Activated naive CD4-positive, alpha-beta T cell treated with anti-CD3 and anti-CD28 coated beads for 36 hours (primary cell): ENCODE measurements at regions not wholly inside any gene's neighbourhood (a gene's known extent, or its start where the extent isn't known, plus 50 kb on each side); places are given as distances from the start of the nearest gene placed in this dataset.

Experiments
- CTCF ChIA-PET: fragments of 350-600 bp; sonication (Branson Sonifier 250); formaldehyde crosslinking; loops from one replicate; lab custom pipeline; 2021; ENCODE audit warnings: antibody characterized with exemption; lab: Charles Lee
- DNase-seq: peaks from one replicate; pipeline ENCODE4 v3.0.0-alpha.2; 2020
- H3K27ac Mint-ChIP-seq: one replicate; pipeline ENCODE4 v1.8.0; 2021; ENCODE audit warnings: mild to moderate bottlenecking, mixed read lengths
- H3K27me3 Mint-ChIP-seq: one replicate; pipeline ENCODE4 v1.8.0; 2021; ENCODE audit warnings: low read depth, mixed read lengths
- H3K36me3 Mint-ChIP-seq: one replicate; pipeline ENCODE4 v1.8.0; 2021; ENCODE audit warnings: low read depth, mixed read lengths
- H3K4me1 Mint-ChIP-seq: one replicate; pipeline ENCODE4 v1.8.0; 2021; ENCODE audit warnings: low read depth, mixed read lengths
- H3K4me3 Mint-ChIP-seq: one replicate; pipeline ENCODE4 v1.8.0; 2021; ENCODE audit warnings: mild to moderate bottlenecking, moderate library complexity, mixed read lengths
- H3K9me3 Mint-ChIP-seq: one replicate; pipeline ENCODE4 v1.8.0; 2021; ENCODE audit warnings: mixed read lengths
- intact Hi-C: fragments of 100-400 bp; cut with micrococcal nuclease; formaldehyde crosslinking; loops from one replicate; pipeline ENCODE4 v1.15.1; 2023

GRCh38 chr15:31254431-31255175, 72.0 kb upstream of the KLF13 start:
- Mint-ChIP-seq H3K4me3 (no peak overlapping the region), H3K27ac (no peak overlapping the region), H3K27me3 (no peaks in the 10 kb centered on the region), H3K36me3 (no peaks in the 10 kb centered on the region), H3K4me1 (peaks cover 24% of the 10 kb centered on the region), H3K9me3 (no peaks in the 10 kb centered on the region)
- DNase-seq, result no peak
- CTCF ChIA-PET, result interaction anchor here (0.7 to 1.7 kb wide), 2 partner anchors 10 to 171 kb away, joined by 4 to 6 read pairs; no protein-coding TSS in a partner anchor
- intact Hi-C loops, result loop anchor here (2.0 kb wide), 1 partner anchor 38 kb away; no protein-coding TSS in a partner anchor

GRCh38 chr15:31255176-31255510, 71.5 kb upstream of the KLF13 start:
- CTCF ChIA-PET, result interaction anchor here (1.7 kb wide), 1 partner anchor 9 kb away, joined by 6 read pairs; no protein-coding TSS in a partner anchor
- intact Hi-C loops, result loop anchor here (2.0 kb wide), 1 partner anchor 38 kb away; no protein-coding TSS in a partner anchor
- H3K27ac Mint-ChIP-seq, result no peak overlapping the region
- H3K4me3 Mint-ChIP-seq, result no peak overlapping the region
- H3K4me1 Mint-ChIP-seq, result peaks cover 26% of the 10 kb centered on the region
- H3K9me3 Mint-ChIP-seq, result no peaks in the 10 kb centered on the region
- no peaks in the 10 kb centered on the region for H3K36me3 Mint-ChIP-seq
- DNase-seq, result peak; percentile 26
- no peaks in the 10 kb centered on the region for H3K27me3 Mint-ChIP-seq

- H3K27me3 Mint-ChIP-seq, result no peaks in the 10 kb centered on the region
- no peaks in the 10 kb centered on the region for H3K9me3 Mint-ChIP-seq
- no peak overlapping the region for H3K27ac Mint-ChIP-seq
- intact Hi-C loops, result loop anchor here (2.0 kb wide), 1 partner anchor 39 kb away; no protein-coding TSS in a partner anchor
- H3K4me3 Mint-ChIP-seq, result no peak overlapping the region
- H3K36me3 Mint-ChIP-seq, result no peaks in the 10 kb centered on the region
- CTCF ChIA-PET, result interaction anchor here (0.5 kb wide), 1 partner anchor 19 kb away, joined by 3 read pairs; no protein-coding TSS in a partner anchor
- DNase-seq, result no peak
- H3K4me1 Mint-ChIP-seq, result peaks cover 26% of the 10 kb centered on the region
These were observed 70.8 kb upstream of the KLF13 start for GRCh38 chr15:31255732-31256377.

- CTCF ChIA-PET, result interaction anchor here (0.5 to 0.6 kb wide), 2 partner anchors 20 to 293 kb away, joined by 3 to 4 read pairs; no protein-coding TSS in a partner anchor
- Mint-ChIP-seq H3K4me3 (no peak overlapping the region), H3K27ac (no peak overlapping the region), H3K36me3 (no peaks in the 10 kb centered on the region), H3K27me3 (no peaks in the 10 kb centered on the region), H3K4me1 (peaks cover 30% of the 10 kb centered on the region), H3K9me3 (no peaks in the 10 kb centered on the region)
- intact Hi-C loops, result no loop called here
- DNase-seq, result no peak
These were observed 70.0 kb upstream of the KLF13 start for GRCh38 chr15:31256378-31257265.

- CTCF ChIA-PET, result interaction anchor here (0.6 kb wide), 2 partner anchors 51 to 294 kb away, joined by 4 to 5 read pairs; no protein-coding TSS in a partner anchor
- H3K9me3 Mint-ChIP-seq, result no peaks in the 10 kb centered on the region
These were observed 69.3 kb upstream of the KLF13 start for GRCh38 chr15:31257286-31257685.

DNA sequence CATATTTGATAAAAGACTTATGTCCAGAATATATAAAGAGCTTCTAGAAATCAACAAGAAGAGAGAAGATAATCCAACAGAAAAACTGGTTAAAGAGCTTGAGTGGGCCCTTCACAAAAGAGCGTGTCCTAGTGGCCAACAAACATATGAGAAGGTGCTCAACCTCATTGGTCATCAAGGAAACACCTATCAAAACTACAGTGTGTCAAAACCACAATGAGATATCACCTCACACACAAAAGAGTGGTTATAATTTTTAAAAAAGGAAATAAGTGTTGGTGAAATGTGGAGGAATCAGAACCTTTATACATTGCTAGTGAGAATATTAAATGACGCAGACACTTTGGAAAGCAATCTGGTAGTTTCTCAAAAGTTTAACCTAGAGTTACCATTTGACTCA, 68.4 kb upstream of the KLF13 start:
- intact Hi-C loops, result no loop called here

More at GRCh38 chr15:31257286-31257685, 69.3 kb upstream of the KLF13 start:
- Mint-ChIP-seq H3K27me3 (no peaks in the 10 kb centered on the region), H3K27ac (peak overlapping the region; percentile 7), H3K4me1 (peaks cover 36% of the 10 kb centered on the region), H3K4me3 (no peak overlapping the region), H3K36me3 (no peaks in the 10 kb centered on the region)
- DNase-seq, result no peak
- intact Hi-C loops, result no loop called here

GRCh38 chr15:31259562-31260252, 66.9 kb upstream of the KLF13 start:
- intact Hi-C loops, result loop anchor here (5.0 kb wide), 1 partner anchor 108 kb away; no protein-coding TSS in a partner anchor
- Mint-ChIP-seq H3K4me3 (no peak overlapping the region), H3K9me3 (no peaks in the 10 kb centered on the region), H3K27me3 (no peaks in the 10 kb centered on the region), H3K27ac (no peak overlapping the region), H3K4me1 (peaks cover 60% of the 10 kb centered on the region), H3K36me3 (no peaks in the 10 kb centered on the region)
- CTCF ChIA-PET, result no interaction called here
- no peak for DNase-seq

More for the DNA sequence above, 68.4 kb upstream of the KLF13 start:
- Mint-ChIP-seq H3K9me3 (no peaks in the 10 kb centered on the region), H3K27ac (no peak overlapping the region), H3K4me3 (no peak overlapping the region), H3K4me1 (peaks cover 45% of the 10 kb centered on the region), H3K27me3 (no peaks in the 10 kb centered on the region), H3K36me3 (no peaks in the 10 kb centered on the region)
- no peak for DNase-seq
- CTCF ChIA-PET, result no interaction called here

- Mint-ChIP-seq H3K27me3 (no peaks in the 10 kb centered on the region), H3K27ac (no peak overlapping the region), H3K36me3 (no peaks in the 10 kb centered on the region), H3K9me3 (no peaks in the 10 kb centered on the region), H3K4me3 (no peak overlapping the region), H3K4me1 (peaks cover 64% of the 10 kb centered on the region)
- CTCF ChIA-PET, result interaction anchor here (1.2 kb wide), 1 partner anchor 228 kb away, joined by 3 read pairs; no protein-coding TSS in a partner anchor
- intact Hi-C loops, result loop anchor here (5.0 kb wide), 1 partner anchor 107 kb away; no protein-coding TSS in a partner anchor
- peak; percentile 1 for DNase-seq
These were observed 65.9 kb upstream of the KLF13 start for GRCh38 chr15:31260646-31261265.

- H3K4me1 Mint-ChIP-seq, result peaks cover 69% of the 10 kb centered on the region
- CTCF ChIA-PET, result interaction anchor here (0.9 to 1.2 kb wide), 2 partner anchors 47 to 228 kb away, joined by 3 read pairs; no protein-coding TSS in a partner anchor
- H3K27me3 Mint-ChIP-seq, result no peaks in the 10 kb centered on the region
These were observed 65.1 kb upstream of the KLF13 start for GRCh38 chr15:31261266-31262142.

GRCh38 chr15:31262143-31262530, 64.5 kb upstream of the KLF13 start:
- Mint-ChIP-seq H3K4me1 (peaks cover 71% of the 10 kb centered on the region), H3K4me3 (no peak overlapping the region), H3K9me3 (no peaks in the 10 kb centered on the region), H3K36me3 (no peaks in the 10 kb centered on the region), H3K27me3 (no peaks in the 10 kb centered on the region), H3K27ac (no peak overlapping the region)
- CTCF ChIA-PET, result interaction anchor here (0.9 to 1.5 kb wide), 2 partner anchors 47 to 227 kb away, joined by 3 read pairs; no protein-coding TSS in a partner anchor
- intact Hi-C loops, result loop anchor here (5.0 kb wide), 1 partner anchor 105 kb away; no protein-coding TSS in a partner anchor
- DNase-seq, result peak; percentile 3

More at GRCh38 chr15:31261266-31262142, 65.1 kb upstream of the KLF13 start:
- Mint-ChIP-seq H3K27ac (no peak overlapping the region), H3K9me3 (no peaks in the 10 kb centered on the region), H3K4me3 (no peak overlapping the region), H3K36me3 (no peaks in the 10 kb centered on the region)
- DNase-seq, result peak; percentile 4
- intact Hi-C loops, result loop anchor here (5.0 kb wide), 1 partner anchor 106 kb away; no protein-coding TSS in a partner anchor
